ENCODE measurements at regions not wholly inside any gene's neighbourhood (a gene's known extent, or its start where the extent isn't known, plus 50 kb on each side); places are given as distances from the start of the nearest gene placed in this dataset.
"Not testable (repeated sequence)": the region's sequence is repeated elsewhere in the genome, so short reads cannot be mapped to it uniquely, and the experiment has no call there.

- no peak for DNase-seq
Observed at GRCh38 chr10:81498011-81498551, 376.9 kb upstream of the NRG3 start.

- DNase-seq = no peak
Observed at GRCh38 chr10:81502677-81503359, 372.2 kb upstream of the NRG3 start.

- not testable (repeated sequence) for DNase-seq
Observed at GRCh38 chr10:81505777-81506176, 369.2 kb upstream of the NRG3 start.

- no peak for DNase-seq
Observed at GRCh38 chr10:81514811-81515210, 360.2 kb upstream of the NRG3 start.

GRCh38 chr10:81520688-81521087 is 354.3 kb upstream of the NRG3 start:
- no peak for DNase-seq

DNA sequence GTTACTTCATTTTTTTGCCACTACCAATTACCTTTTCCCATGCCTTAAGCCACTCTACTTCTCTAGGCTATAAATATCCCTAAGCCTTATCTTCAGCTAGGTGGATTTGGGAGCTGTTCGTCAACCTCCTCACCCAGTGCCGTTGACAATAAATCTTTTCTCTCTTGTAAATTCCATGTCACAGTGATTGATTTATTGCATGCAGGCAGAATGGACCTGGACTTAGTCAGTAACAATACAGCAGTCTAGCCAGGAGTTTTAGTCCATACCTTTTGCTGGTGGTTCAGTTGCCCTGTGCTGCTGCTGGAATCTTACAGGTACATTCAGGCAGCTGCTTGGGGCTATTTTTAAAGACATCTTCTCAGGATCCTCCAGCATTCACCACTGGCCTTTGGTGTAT is 350.5 kb upstream of the NRG3 start:
- DNase-seq = no peak

DNA sequence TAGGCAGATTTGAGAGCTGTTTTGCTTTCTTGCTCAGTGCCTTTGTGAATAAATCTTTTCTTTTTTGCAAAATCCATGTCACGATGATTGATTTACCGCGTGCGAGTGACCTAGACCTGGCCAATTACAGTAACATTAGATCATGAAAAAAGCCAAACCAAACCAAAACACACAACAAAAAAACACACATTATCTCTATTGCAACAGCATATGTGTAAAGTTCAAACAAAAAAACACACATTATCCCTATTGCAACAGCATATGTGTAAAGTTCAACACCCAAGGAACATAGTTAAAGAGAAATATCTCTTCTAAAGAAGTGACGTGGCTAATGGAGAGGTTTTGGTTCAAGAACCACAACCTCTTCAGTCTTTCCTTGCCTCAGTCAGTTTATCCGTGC is 342.6 kb upstream of the NRG3 start:
- DNase-seq = no peak

- DNase-seq = no peak
Observed at GRCh38 chr10:81534991-81535390, 340.0 kb upstream of the NRG3 start.

DNA sequence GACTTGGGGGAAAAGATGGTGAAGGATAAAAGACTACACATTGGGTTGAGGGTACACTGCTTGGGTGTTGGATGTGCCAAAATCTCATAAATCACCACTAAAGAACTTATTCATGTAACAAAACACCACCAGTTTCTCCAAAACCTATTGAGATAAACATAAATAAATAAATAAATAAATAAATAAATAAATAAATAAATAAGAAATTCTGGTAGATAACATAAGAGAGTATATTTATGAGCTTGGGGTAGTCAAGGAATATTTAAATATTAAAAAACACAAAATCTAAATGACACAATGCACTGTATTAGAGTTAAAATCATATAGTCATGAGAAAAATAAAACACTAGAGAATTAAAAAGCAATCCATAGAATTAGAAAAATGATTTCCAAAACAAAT is 333.5 kb upstream of the NRG3 start:
- DNase-seq = no peak

GRCh38 chr10:81546243-81546642 is 328.8 kb upstream of the NRG3 start:
- no peak for DNase-seq

GRCh38 chr10:81548160-81548559 is 326.8 kb upstream of the NRG3 start:
- DNase-seq = no peak

- no peak for DNase-seq
Observed at GRCh38 chr10:81564143-81564542, 310.9 kb upstream of the NRG3 start.

- DNase-seq = no peak
Observed at GRCh38 chr10:81569488-81569887, 305.5 kb upstream of the NRG3 start.

DNA sequence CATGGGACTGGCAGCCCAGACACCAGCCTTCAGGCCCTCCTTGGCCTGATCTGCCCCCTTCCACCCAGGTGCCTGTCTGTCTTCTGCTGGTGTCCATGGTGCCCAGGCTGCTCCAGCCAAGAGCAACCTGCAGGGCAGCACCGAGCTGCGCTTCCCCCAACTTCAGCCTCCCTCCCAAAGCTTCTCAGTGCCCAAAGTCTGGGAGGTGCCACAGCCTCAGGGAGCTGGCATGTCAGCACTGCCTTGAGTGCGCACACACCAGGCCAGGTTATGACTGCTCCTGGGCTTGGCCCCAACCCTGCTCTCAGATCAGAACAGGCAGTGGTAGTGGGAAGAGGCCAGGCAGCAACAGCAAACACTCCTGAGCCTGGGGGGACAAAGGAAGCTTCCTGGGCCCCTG is 304.6 kb upstream of the NRG3 start:
- DNase-seq = no peak

- no peak for DNase-seq
Observed at GRCh38 chr10:81570878-81571794, 303.9 kb upstream of the NRG3 start.

DNA sequence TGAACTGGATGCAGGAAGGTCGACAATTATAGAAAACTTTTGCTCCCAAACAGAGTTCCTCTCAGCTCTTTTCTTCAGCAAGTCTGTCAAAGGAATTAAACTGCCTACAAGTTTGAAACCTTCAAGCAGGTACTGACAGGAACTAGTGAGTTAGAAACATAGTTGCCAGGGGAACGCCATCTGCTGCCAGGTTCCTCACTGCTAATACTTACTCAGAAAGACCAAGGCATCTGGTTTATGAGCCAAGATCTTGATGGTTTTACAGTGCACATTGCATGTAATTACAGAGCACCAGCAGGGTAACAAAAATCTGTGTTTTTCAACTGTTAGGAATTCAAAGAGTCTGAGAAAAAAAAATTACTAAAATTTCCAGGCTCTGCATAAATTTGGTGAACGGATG is 300.0 kb upstream of the NRG3 start:
- no peak for DNase-seq

DNA sequence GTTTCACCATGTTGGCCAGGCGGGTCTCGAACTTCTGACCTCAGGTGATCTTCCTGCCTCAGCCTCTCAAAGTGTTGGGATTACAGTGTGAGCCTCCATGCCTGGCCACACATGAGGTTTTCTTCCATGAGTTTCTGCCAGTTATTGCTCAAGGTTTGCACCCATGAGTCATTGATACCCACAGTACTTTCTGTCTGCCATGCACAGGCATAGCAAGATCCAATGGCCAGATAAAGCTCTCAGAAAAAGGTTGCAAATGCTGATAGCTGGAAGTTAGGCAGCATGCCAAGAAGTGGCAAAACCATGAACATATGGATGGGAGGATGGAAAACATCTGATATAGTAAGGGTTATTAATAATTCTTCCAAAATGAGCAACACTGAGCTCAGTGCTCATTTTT is 298.7 kb upstream of the NRG3 start:
- DNase-seq = no peak

DNA sequence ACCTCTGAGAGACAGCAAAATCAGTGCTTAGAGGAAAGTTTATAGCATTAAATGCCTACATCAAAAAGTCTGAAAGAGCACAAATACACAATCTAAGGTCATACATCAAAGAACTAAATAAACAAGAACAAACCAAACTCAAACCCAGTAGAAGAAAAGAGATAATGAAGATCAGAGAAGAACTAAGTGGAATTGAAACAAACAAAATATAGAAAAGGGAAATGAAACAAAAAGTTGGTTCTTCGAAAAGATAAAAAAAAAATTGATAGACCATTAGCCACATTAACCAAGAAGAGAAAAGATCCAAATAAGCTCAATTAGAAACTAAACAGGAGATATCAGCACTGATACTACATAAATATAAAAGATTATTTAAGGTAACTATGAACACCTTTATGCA is 280.0 kb upstream of the NRG3 start:
- no peak for DNase-seq

- no peak for DNase-seq
Observed at GRCh38 chr10:81600185-81600584, 274.8 kb upstream of the NRG3 start.

DNA sequence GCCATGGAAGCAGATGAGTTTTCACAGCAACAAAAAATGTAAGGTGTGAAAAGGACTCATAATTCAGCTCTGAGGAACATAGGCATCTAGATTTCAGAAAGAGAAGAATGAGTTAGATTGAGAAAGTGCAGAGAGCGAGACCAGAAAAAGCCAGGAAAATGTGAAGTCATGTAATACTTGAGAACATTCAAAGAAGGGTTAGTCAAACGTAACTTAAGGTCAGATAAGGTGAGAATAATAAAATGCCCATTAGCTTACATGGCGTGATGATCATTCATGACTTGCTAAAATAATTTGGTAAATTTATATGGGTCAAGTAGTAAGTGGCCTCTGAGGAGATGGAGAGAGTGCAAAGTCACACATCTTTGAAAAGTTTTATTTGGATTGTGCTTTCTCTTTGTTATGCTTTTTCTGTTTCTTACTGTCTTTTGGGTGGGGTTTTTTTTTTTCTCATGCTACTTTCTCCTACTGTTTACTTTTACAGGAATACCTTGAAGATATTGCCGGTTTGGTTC is 271.8 kb upstream of the NRG3 start:
- DNase-seq = no peak

- not testable (repeated sequence) for DNase-seq
Observed at GRCh38 chr10:81644485-81644884, 230.5 kb upstream of the NRG3 start.

DNA sequence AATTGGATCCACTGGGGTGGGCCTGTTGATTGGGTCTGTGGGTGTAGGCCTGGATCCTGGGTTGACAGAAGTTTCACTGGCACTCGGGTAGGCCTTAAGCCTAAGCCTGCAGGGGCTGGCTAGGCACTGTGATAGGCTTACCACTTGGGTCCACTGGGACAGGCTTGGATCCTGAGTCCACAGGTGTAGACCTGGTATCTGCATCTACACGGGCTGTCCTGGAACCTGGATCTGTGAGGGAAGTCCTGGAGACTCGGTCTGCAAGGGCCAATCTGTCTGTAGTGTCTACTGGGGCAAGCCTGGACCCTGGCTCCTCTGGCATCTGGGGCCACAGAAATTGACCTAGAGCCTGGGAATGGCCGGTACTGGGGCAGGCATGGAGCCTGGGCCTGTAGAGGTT is 219.0 kb upstream of the NRG3 start:
- no peak for DNase-seq

GRCh38 chr10:81662837-81663236 is 212.2 kb upstream of the NRG3 start:
- no peak for DNase-seq

- not testable (repeated sequence) for DNase-seq
Observed at GRCh38 chr10:81664800-81665199, 210.2 kb upstream of the NRG3 start.
